ENCODE measurements at regions not wholly inside any gene's neighbourhood (a gene's known extent, or its start where the extent isn't known, plus 50 kb on each side); places are given as distances from the start of the nearest gene placed in this dataset.

GRCh38 chr2:83115155-83115554, 1343.9 kb downstream of the SUCLG1 start:
- TF ChIP-seq POLR2A (IDR thresholded peaks at IDR 0.05) (no peak), CTCF (IDR thresholded peaks at IDR 0.05) (no peak)

Data from testis (tissue), 2 donors.